OCI-LY7 (cell line): ENCODE measurements at regions not wholly inside any gene's neighbourhood (a gene's known extent, or its start where the extent isn't known, plus 50 kb on each side); places are given as distances from the start of the nearest gene placed in this dataset.

Experiments used
- CTCF ChIP-seq: fragments of 200-600 bp; sonication (generic); conservative IDR thresholded peaks from 2 replicates; pipeline ENCODE4 v1.5.1; 2014; ENCODE audit warnings: mild to moderate bottlenecking, antibody characterized with exemption, low read length, moderate library complexity, mixed read lengths
- EZH2phosphoT487 ChIP-seq: fragments of 200-600 bp; sonication (generic); IDR thresholded peaks from 2 replicates; pipeline ENCODE4 v1.6.1; 2018; ENCODE audit warnings: low read depth, borderline replicate concordance, mild to moderate bottlenecking, mixed run types, antibody characterized with exemption, low read length, moderate library complexity, mixed read lengths

GRCh38 chr13:50158385-50159165 is 143.3 kb downstream of the KCNRG start:
- TF ChIP-seq CTCF (no peak), EZH2phosphoT487 (no peak)
